Thyroid gland (tissue), 4 donors: ENCODE measurements at regions not wholly inside any gene's neighbourhood (a gene's known extent, or its start where the extent isn't known, plus 50 kb on each side); places are given as distances from the start of the nearest gene placed in this dataset.

Source experiments
- POLR2A ChIP-seq, 2 donors: fragments of 450-650 bp; IDR thresholded peaks; one replicate each; pipeline ENCODE4 v1.6.1; 2017; ENCODE audit warnings: antibody characterized with exemption in 2 of 2, mild to moderate bottlenecking in 2 of 2, moderate library complexity in 1 of 2
- TF ChIP-seq, protein P1 (sequence below), 6 experiments: fragments of 200-600 bp in 3 of 6; fragments of 450-650 bp in 3 of 6; sonication (generic) in 3 of 6; IDR thresholded peaks; one replicate each; pipeline ENCODE4 v1.5.1; 2016 to 2019; ENCODE audit warnings: antibody characterized with exemption in 6 of 6, mild to moderate bottlenecking in 2 of 6, inconsistent platforms in 1 of 6, moderate library complexity in 1 of 6

DNA sequence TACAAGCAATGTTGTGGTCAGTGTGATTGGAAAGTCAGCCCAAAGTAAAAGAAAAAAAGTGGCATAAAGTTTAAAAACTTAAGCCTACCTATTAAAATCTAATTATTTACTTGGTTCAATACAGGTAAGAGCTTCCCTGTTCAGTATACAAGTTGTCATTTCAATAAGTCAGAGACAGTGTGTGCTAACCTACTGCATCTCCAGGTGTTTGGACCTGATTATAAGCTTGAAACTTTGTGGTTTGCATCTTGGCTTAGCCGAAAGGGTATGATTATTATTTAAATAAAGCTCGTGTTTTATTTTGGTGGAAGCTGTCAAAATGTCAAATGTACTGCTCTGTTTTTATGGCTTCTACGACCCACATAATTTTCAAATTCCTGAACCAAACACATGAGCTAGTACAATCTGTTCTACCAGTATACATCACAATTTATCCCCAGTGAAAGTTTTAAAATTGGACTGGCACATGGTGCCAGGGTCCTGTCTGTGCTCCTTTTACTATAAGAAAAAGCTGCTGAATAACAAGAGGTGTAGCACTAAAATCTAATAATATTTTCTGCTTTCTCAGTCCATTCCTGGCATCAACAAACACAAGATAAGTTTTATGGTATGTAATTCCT, 103.9 kb upstream of the ANO3 start:
- TF ChIP-seq, protein P1, sequence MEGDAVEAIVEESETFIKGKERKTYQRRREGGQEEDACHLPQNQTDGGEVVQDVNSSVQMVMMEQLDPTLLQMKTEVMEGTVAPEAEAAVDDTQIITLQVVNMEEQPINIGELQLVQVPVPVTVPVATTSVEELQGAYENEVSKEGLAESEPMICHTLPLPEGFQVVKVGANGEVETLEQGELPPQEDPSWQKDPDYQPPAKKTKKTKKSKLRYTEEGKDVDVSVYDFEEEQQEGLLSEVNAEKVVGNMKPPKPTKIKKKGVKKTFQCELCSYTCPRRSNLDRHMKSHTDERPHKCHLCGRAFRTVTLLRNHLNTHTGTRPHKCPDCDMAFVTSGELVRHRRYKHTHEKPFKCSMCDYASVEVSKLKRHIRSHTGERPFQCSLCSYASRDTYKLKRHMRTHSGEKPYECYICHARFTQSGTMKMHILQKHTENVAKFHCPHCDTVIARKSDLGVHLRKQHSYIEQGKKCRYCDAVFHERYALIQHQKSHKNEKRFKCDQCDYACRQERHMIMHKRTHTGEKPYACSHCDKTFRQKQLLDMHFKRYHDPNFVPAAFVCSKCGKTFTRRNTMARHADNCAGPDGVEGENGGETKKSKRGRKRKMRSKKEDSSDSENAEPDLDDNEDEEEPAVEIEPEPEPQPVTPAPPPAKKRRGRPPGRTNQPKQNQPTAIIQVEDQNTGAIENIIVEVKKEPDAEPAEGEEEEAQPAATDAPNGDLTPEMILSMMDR (IDR thresholded peaks at IDR 0.05): no peak
- no peak for TF ChIP-seq POLR2A (IDR thresholded peaks at IDR 0.05)
